ENCODE measurements at regions not wholly inside any gene's neighbourhood (a gene's known extent, or its start where the extent isn't known, plus 50 kb on each side); places are given as distances from the start of the nearest gene placed in this dataset.

- no peak overlapping the region for H3K9ac ChIP-seq (ENCODE audit: low read depth in 1 of 2, low read length in 2 of 2)
- no peaks in the 10 kb centered on the region for H3K36me3 ChIP-seq (ENCODE audit: control insufficient read depth in 4 of 4, insufficient read depth in 3 of 4, low read depth in 1 of 4, low read length in 3 of 4)
- no peak for DNase-seq (ENCODE audit: low spot score)
- H3K4me1 ChIP-seq (ENCODE audit: control insufficient read depth in 4 of 4, insufficient read depth in 4 of 4, low read length in 3 of 4): no peaks in the 10 kb centered on the region
- TF ChIP-seq FOXA1 (IDR thresholded peaks at IDR 0.05): no peak
- TF ChIP-seq JUND (IDR thresholded peaks at IDR 0.05): no peak
- TF ChIP-seq YY1 (IDR thresholded peaks at IDR 0.05): no peak
- no peak for TF ChIP-seq GABPA (IDR thresholded peaks at IDR 0.05 in 1 of 2, conservative IDR thresholded peaks at IDR 0.05 in 1 of 2)
- no peak overlapping the region for H3K27ac ChIP-seq (ENCODE audit: low read depth in 1 of 2, low read length in 2 of 2)
- H3K4me3 ChIP-seq (ENCODE audit: low read depth in 1 of 3, low read length in 3 of 3): no peak overlapping the region
- H3K9me3 ChIP-seq (ENCODE audit: control insufficient read depth in 4 of 4, low read length in 3 of 4): no peaks in the 10 kb centered on the region
- H3K27me3 ChIP-seq (ENCODE audit: control insufficient read depth in 4 of 4, insufficient read depth in 4 of 4, low read length in 3 of 4): peaks cover 0 to 5% (median 0%) of the 10 kb centered on the region in 4 donors
- 64% methylated on average over 1 of the region's 1 CpG for WGBS
Measured at GRCh38 chrX:104450316-104450715, 115.7 kb upstream of the IL1RAPL2 start.

- no peak overlapping the region for H3K4me3 ChIP-seq (ENCODE audit: low read depth in 1 of 3, low read length in 3 of 3)
- DNase-seq (ENCODE audit: low spot score): no peak
- H3K36me3 ChIP-seq (ENCODE audit: control insufficient read depth in 4 of 4, insufficient read depth in 3 of 4, low read depth in 1 of 4, low read length in 3 of 4): no peaks in the 10 kb centered on the region
- no peaks in the 10 kb centered on the region for H3K4me1 ChIP-seq (ENCODE audit: control insufficient read depth in 4 of 4, insufficient read depth in 4 of 4, low read length in 3 of 4)
- H3K27ac ChIP-seq (ENCODE audit: low read depth in 1 of 2, low read length in 2 of 2): no peak overlapping the region
- H3K9me3 ChIP-seq (ENCODE audit: control insufficient read depth in 4 of 4, low read length in 3 of 4): peaks cover 0 to 3% (median 0%) of the 10 kb centered on the region in 4 donors
- no peaks in the 10 kb centered on the region for H3K27me3 ChIP-seq (ENCODE audit: control insufficient read depth in 4 of 4, insufficient read depth in 4 of 4, low read length in 3 of 4)
- no peak overlapping the region for H3K9ac ChIP-seq (ENCODE audit: low read depth in 1 of 2, low read length in 2 of 2)
- WGBS: 49% methylated on average over 2 of the region's 2 CpGs
- TF ChIP-seq YY1 (IDR thresholded peaks at IDR 0.05) (no peak), GABPA (IDR thresholded peaks at IDR 0.05 in 1 of 2, conservative IDR thresholded peaks at IDR 0.05 in 1 of 2) (no peak), TAF1 (conservative IDR thresholded peaks at IDR 0.05) (no peak), FOXA1 (IDR thresholded peaks at IDR 0.05) (no peak), HNF4G (IDR thresholded peaks at IDR 0.05) (no peak), RAD21 (IDR thresholded peaks at IDR 0.05) (no peak), FOXA2 (IDR thresholded peaks at IDR 0.05) (no peak), MAX (IDR thresholded peaks at IDR 0.05) (no peak), ATF3 (IDR thresholded peaks at IDR 0.05) (no peak), SP1 (IDR thresholded peaks at IDR 0.05) (no peak), REST (IDR thresholded peaks at IDR 0.05) (no peak), HNF4A (conservative IDR thresholded peaks at IDR 0.05) (no peak), ZBTB33 (IDR thresholded peaks at IDR 0.05) (no peak), NR2F2 (IDR thresholded peaks at IDR 0.05) (no peak), EGR1 (IDR thresholded peaks at IDR 0.05; ENCODE audit: low read depth in 2 of 2) (no peak)
Measured at GRCh38 chrX:104445591-104445990, 120.4 kb upstream of the IL1RAPL2 start.
